Suprapubic skin (tissue), 4 donors: ENCODE measurements at regions not wholly inside any gene's neighbourhood (a gene's known extent, or its start where the extent isn't known, plus 50 kb on each side); places are given as distances from the start of the nearest gene placed in this dataset.

Experiments
- DNase-seq, 2 donors: peaks; one replicate each; pipeline ENCODE4 v3.0.0-alpha.2; 2019; ENCODE audit warnings: low spot score in 2 of 2
- H3K27ac ChIP-seq: fragments of 200-600 bp; sonication (generic); one replicate; pipeline ENCODE4 v1.5.1; 2019
- H3K27me3 ChIP-seq: fragments of 200-600 bp; sonication (generic); one replicate; pipeline ENCODE4 v1.5.1; 2019
- H3K36me3 ChIP-seq: fragments of 200-600 bp; sonication (generic); one replicate; pipeline ENCODE4 v1.5.1; 2019
- H3K4me1 ChIP-seq: fragments of 200-600 bp; sonication (generic); one replicate; pipeline ENCODE4 v1.5.1; 2019
- H3K4me3 ChIP-seq: fragments of 200-600 bp; sonication (generic); one replicate; pipeline ENCODE4 v1.5.1; 2019; ENCODE audit warnings: mild to moderate bottlenecking
- H3K9me3 ChIP-seq: fragments of 200-600 bp; sonication (generic); one replicate; pipeline ENCODE4 v1.5.1; 2019
- EP300 ChIP-seq: sonication (generic); formaldehyde crosslinking; IDR thresholded peaks from one replicate; pipeline ENCODE4 v1.6.1; 2017; ENCODE audit warnings: antibody characterized with exemption
- POLR2A ChIP-seq, 2 donors: fragments of 450-650 bp; IDR thresholded peaks; one replicate each; pipeline ENCODE4 v1.6.1; 2017; ENCODE audit warnings: antibody characterized with exemption in 2 of 2, mild to moderate bottlenecking in 2 of 2, moderate library complexity in 2 of 2
- POLR2AphosphoS5 ChIP-seq, 3 donors: sonication (generic); formaldehyde crosslinking; IDR thresholded peaks; one replicate each; pipeline ENCODE4 v1.6.1; 2017; ENCODE audit warnings: antibody characterized with exemption in 3 of 3
- WGBS: methylation state at CpG from one replicate; pipeline ENCODE4 v1.1.5; 2018; 5-methylcytosine and 5-hydroxymethylcytosine counted together
- TF ChIP-seq, protein P1 (sequence below), 2 donors: fragments of 200-600 bp in 1 of 2; fragments of 450-650 bp in 1 of 2; sonication (generic) in 1 of 2; IDR thresholded peaks; one replicate each; pipeline ENCODE4 v1.5.1; 2016 to 2019; ENCODE audit warnings: antibody characterized with exemption in 2 of 2, mild to moderate bottlenecking in 1 of 2, moderate library complexity in 1 of 2

GRCh38 chr2:236951830-236952475 lies 133.7 kb upstream of the COPS8 start:
- peak in 1 of 2 donors; percentile 8 for DNase-seq

GRCh38 chr2:236954641-236955040 lies 131.0 kb upstream of the COPS8 start:
- Histone ChIP-seq H3K27ac (no peak overlapping the region), H3K27me3 (no peaks in the 10 kb centered on the region), H3K4me3 (no peak overlapping the region), H3K9me3 (peaks cover 6% of the 10 kb centered on the region), H3K36me3 (no peaks in the 10 kb centered on the region), H3K4me1 (peaks cover 13% of the 10 kb centered on the region)
- TF ChIP-seq, protein P1, sequence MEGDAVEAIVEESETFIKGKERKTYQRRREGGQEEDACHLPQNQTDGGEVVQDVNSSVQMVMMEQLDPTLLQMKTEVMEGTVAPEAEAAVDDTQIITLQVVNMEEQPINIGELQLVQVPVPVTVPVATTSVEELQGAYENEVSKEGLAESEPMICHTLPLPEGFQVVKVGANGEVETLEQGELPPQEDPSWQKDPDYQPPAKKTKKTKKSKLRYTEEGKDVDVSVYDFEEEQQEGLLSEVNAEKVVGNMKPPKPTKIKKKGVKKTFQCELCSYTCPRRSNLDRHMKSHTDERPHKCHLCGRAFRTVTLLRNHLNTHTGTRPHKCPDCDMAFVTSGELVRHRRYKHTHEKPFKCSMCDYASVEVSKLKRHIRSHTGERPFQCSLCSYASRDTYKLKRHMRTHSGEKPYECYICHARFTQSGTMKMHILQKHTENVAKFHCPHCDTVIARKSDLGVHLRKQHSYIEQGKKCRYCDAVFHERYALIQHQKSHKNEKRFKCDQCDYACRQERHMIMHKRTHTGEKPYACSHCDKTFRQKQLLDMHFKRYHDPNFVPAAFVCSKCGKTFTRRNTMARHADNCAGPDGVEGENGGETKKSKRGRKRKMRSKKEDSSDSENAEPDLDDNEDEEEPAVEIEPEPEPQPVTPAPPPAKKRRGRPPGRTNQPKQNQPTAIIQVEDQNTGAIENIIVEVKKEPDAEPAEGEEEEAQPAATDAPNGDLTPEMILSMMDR (IDR thresholded peaks at IDR 0.05), result no peak
- TF ChIP-seq POLR2A (IDR thresholded peaks at IDR 0.05) (no peak), POLR2AphosphoS5 (IDR thresholded peaks at IDR 0.05) (no peak), EP300 (no peak)
- WGBS, result 100% methylated on average over 3 of the region's 3 CpGs
- peak in 1 of 2 donors; percentile 63 for DNase-seq

More at GRCh38 chr2:236951830-236952475, 133.7 kb upstream of the COPS8 start:
- Histone ChIP-seq H3K27me3 (no peaks in the 10 kb centered on the region), H3K4me3 (no peak overlapping the region), H3K4me1 (peaks cover 9% of the 10 kb centered on the region), H3K36me3 (no peaks in the 10 kb centered on the region), H3K9me3 (peaks cover 6% of the 10 kb centered on the region), H3K27ac (no peak overlapping the region)
- WGBS, result 93% methylated on average over 3 of the region's 3 CpGs
- no peak for TF ChIP-seq POLR2A (IDR thresholded peaks at IDR 0.05)
- no peak for TF ChIP-seq POLR2AphosphoS5 (IDR thresholded peaks at IDR 0.05)
- TF ChIP-seq, protein P1 (IDR thresholded peaks at IDR 0.05), result no peak
- no peak for TF ChIP-seq EP300

GRCh38 chr2:236955521-236956030 lies 130.1 kb upstream of the COPS8 start:
- peaks cover 15% of the 10 kb centered on the region for H3K4me1 ChIP-seq
- peak in 1 of 2 donors; percentile 43 for DNase-seq
- no peaks in the 10 kb centered on the region for H3K27me3 ChIP-seq
- H3K36me3 ChIP-seq, result no peaks in the 10 kb centered on the region
- 59% methylated on average over 6 of the region's 6 CpGs for WGBS
- H3K4me3 ChIP-seq, result no peak overlapping the region
- peak overlapping the region; percentile 55 for H3K27ac ChIP-seq
- H3K9me3 ChIP-seq, result peaks cover 6% of the 10 kb centered on the region
- TF ChIP-seq POLR2A (IDR thresholded peaks at IDR 0.05) (no peak), POLR2AphosphoS5 (IDR thresholded peaks at IDR 0.05) (no peak), EP300 (no peak)
- TF ChIP-seq, protein P1 (IDR thresholded peaks at IDR 0.05), result no peak

DNA sequence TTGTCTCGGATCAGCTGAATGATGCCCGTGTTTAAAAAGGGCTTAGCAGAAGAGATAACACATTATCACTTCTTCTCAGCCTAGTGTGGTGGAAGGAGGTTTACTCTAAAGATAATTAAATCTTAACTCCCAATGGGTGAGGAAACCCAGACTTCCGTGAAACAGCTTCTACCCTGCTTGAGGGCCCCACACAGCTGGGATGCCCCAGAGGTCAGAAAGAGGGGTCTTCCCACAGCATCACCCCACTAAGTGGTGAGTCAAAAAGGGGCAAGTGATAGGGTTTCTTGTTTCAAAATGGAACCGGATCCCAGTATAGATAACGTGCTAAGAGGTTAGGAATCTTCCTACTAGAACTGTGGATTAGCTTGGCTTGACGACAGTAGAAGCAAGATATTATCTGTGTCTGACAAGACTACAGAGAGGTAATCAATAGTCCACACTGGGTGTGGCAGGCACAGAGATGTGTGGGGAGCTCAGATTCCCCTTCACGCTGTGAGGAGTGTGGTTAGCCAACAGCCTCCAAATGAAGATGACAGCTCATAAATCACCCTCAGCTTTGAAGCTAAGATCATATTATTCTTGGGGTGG lies 129.6 kb upstream of the COPS8 start:
- H3K4me3 ChIP-seq, result no peak overlapping the region
- H3K9me3 ChIP-seq, result peaks cover 6% of the 10 kb centered on the region
- peak overlapping the region; percentile 55 for H3K27ac ChIP-seq
- peak; percentile 15 to 27 for DNase-seq
- H3K4me1 ChIP-seq, result peaks cover 15% of the 10 kb centered on the region
- H3K36me3 ChIP-seq, result no peaks in the 10 kb centered on the region
- TF ChIP-seq POLR2AphosphoS5 (IDR thresholded peaks at IDR 0.05) (no peak), POLR2A (IDR thresholded peaks at IDR 0.05) (no peak), EP300 (no peak)
- TF ChIP-seq, protein P1 (IDR thresholded peaks at IDR 0.05), result no peak
- no peaks in the 10 kb centered on the region for H3K27me3 ChIP-seq
- WGBS, result 48% methylated on average over 7 of the region's 7 CpGs

DNA sequence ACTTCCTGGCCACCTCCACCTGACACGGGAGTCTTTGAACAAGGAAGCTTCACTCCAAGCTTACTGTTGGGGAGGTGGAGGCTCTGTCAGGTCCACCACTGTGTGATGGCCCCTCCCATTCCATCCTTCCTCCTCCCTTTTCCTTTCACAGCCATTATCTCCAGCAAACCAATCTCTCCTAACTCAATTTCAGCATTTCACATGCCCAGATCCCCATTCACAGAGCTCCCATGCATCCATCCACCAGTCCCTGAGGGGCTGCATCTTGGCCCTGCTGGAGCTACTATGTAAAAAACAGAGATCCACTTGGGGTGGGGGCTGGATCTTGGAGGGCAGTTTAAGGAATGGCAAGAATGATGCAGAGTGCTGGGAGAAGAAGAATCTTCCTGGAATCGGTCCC lies 129.0 kb upstream of the COPS8 start:
- TF ChIP-seq POLR2A (IDR thresholded peaks at IDR 0.05), result no peak
- TF ChIP-seq EP300, result no peak
- TF ChIP-seq POLR2AphosphoS5 (IDR thresholded peaks at IDR 0.05), result no peak
- TF ChIP-seq, protein P1 (IDR thresholded peaks at IDR 0.05), result no peak
- DNase-seq, result peak; percentile 22 to 29
- Histone ChIP-seq H3K4me1 (peaks cover 15% of the 10 kb centered on the region), H3K27me3 (no peaks in the 10 kb centered on the region), H3K4me3 (no peak overlapping the region), H3K9me3 (peaks cover 6% of the 10 kb centered on the region), H3K36me3 (no peaks in the 10 kb centered on the region), H3K27ac (peak overlapping the region; percentile 55)
- WGBS, result 50% methylated on average over 2 of the region's 2 CpGs
